ENCODE measurements at regions not wholly inside any gene's neighbourhood (a gene's known extent, or its start where the extent isn't known, plus 50 kb on each side); places are given as distances from the start of the nearest gene placed in this dataset.
"Not testable (repeated sequence)": the region's sequence is repeated elsewhere in the genome, so short reads cannot be mapped to it uniquely, and the experiment has no call there.

DNA sequence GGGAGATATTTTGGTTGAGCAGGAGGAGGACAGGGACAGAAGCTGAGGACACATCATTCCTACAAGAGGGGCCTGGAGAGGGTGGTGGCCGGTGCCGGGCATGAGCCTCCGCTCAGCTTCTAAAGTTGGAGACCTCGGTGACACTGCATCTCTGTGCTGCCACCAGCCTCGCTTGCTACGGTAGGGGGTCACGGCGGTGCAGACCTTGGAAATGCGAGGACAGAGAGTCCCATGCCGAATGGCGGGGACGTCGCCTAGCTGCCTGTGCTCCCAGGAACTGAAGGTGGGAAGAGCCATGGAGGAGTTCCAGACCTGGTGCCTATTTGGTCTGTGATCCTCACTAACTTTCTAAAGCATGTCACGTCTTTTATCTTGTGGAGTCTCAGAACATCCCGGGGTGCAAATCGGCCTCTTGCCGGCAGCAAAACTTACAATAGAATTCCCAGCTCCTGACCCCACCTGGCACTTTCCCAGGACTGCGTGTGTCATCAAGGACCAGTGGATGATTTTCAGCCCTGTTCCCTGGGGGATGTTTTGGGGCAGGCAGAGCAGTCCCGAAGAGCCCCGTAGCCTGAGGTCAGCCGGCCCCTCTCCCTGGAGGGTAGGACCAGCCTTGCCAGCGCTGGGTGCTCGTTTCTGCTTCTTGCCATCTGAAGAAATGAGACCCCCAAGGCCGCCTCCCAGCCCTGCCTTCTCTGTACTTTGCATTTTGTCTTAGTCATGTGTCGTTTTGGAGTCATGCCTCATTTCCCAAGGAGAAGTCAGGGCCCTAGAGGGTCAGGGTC is 205.8 kb upstream of the SHH start:
- no peak for DNase-seq (ENCODE audit: low read depth in 3 of 3)

DNA sequence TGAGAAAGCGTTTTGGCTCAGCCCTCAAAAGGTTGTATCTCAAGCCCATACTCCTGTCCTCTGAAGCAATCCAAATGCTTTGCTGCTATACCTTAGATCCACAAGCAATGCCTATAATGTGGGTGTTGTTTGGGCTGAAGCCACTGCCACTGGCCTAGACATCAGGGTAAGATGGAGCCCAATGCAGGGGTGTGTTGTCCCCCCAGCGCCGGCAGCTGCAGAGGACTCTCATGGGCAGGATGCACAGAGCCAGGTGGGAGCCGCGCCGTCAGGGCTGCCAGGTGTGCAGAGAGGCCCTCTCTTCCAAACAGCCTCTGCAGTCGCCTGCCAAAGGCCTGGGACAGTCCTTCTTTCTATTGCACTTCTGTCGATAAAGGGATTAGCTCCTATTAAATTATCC is 205.2 kb upstream of the SHH start:
- no peak for DNase-seq (ENCODE audit: low read depth in 3 of 3)

DNA sequence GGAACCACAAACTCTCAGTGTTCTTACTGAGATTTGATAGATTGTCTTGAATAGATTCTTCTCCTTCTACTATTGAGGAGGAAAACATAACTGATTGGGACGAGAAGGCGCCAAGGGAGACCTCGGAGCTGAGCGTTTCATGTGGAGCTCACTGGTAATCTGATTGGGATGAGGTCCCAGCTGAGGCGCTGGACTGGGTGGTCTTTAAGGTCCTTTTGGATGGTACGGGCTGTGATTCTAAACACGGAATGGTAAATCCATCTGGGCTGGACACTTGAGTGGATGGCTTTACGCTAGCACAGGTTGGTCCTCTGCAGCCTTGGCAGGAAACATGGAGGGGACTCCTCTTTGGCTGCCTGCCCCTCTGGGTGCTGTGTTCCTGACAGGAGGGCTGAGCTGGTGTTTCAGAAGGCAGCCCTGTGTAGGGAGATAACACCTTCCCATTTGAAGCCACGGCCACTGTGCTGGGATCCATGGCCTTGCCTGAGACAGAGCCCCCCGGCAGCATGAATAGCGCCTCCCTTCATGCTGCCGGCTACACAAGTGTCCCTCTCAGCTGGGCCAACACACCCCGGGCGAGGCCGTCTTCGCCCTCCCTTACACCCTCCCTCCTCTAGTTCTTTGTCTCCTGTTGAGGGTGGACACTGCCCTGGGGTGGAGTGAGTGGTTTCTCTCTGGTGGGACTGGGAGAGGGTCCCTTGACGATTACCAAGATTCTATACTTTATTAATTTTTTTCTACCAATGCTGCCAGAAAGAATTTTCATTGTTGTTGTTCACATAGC is 203.2 kb upstream of the SHH start:
- DNase-seq (ENCODE audit: low read depth in 3 of 3), result no peak

DNA sequence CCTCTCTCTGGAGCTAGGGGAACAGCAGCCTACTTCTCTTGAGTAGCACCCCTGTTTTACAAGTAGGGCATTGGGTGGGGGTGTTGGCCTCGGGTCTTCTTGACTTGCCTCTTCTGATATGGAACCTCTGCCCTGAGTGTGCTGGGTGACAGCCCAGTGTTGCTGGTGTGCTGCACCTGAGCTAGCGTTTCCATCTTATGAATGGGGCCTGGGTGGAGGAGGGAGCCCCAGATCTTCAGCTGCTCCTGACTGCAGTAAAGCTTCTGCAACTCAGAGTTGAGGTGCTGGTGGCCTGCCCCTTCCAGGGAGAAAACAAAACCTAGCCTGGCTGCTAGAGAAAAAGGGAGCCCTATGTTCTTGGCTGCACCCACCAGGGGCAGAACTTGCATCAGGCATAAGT is 202.5 kb upstream of the SHH start:
- DNase-seq (ENCODE audit: low read depth in 3 of 3), result no peak

DNA sequence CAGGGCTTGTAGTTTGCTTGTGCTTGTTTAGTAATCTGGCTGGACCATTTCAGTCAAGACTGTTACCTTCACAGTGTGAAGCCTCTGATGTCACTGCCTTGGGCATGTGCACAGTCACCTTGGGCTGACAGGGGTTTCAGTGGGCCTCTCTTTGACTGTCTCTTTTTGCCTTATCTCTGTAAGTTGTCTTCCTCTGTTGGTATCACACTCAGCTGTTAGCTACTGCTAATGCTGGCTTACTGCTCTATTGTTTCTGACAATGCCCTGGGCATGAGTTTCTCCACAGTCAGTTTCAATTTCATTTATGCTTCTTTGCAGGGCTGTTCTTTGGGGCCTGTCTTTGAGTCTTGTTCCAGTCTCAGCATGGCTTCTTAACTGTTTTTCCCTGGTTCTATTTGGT is 201.9 kb upstream of the SHH start:
- DNase-seq (ENCODE audit: low read depth in 3 of 3), result no peak

DNA sequence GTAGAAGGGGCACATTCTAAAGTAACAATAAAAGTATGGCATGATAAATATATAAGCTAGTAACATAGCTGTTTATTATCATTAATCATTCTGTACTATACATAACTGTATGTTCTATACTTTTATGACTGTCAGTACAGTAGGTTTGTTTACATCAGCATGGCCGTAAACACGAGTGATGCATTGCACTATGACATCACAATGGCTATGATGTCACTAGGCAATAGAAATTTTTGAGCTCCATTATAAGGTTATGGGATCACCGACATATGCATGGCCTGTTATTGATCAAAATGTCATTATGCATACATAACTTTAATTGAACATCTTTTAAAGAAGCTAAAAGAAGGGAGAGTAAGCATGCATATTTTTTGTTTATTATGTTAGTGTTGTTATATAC is 200.1 kb upstream of the SHH start:
- DNase-seq (ENCODE audit: low read depth in 3 of 3), result no peak

DNA sequence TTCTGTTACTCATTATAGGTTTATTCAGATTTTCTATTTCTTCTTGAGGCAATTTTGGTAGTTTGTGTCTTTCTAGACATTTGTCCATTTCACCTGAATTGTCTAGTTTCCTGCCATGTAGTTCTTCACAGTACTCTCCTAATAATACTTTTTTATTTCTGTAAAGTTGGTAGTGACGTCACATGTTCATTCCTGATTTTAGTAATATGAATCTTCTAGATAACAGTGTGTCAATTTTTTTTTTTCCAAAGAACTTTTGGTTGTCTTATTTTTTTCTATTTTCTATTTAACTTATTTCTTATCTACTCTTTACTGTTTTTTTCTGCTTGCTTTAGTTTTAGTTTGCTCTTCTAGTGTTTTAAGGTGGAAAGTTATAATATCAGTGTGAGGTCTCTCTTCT is 197.3 kb upstream of the SHH start:
- DNase-seq (ENCODE audit: low read depth in 3 of 3), result no peak

DNA sequence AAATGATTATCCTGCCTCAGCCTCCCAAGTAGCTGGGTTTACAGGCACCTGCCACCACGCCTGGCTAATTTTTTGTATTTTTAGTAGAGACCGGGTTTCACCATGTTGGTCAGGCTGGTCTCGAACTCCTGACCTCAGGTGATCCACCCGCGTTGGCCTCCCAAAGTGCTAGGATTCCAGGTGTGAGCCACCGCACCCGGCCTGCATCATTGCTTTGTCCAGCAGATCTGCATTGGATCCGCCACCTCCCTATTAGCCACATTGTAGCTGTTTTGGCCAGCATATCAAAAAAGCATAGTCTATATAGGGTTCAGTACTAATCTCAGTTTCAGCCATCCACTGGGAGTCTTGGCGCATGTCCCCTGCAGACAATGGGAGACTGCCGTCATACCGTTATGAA is 194.6 kb upstream of the SHH start:
- not testable (repeated sequence) for DNase-seq (ENCODE audit: low read depth in 3 of 3)

DNA sequence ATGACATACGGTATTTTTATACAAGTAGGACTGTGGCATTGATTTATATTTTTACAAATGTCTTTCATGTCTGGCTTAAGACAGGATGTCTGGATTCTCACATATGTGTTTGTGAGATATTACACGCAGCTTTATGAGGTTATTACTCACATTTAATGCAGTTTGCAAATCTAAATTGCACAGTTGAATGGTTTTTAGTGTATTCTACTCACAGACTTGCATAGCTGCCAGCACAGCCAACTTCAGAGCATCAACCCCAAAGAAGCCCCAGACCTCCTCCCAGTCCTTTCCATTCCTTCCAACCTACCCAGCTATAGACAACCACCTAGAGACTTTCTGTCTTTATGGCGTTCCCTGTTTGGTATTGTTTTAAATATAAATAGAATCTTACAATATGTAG is 193.8 kb upstream of the SHH start:
- DNase-seq (ENCODE audit: low read depth in 3 of 3), result no peak

DNA sequence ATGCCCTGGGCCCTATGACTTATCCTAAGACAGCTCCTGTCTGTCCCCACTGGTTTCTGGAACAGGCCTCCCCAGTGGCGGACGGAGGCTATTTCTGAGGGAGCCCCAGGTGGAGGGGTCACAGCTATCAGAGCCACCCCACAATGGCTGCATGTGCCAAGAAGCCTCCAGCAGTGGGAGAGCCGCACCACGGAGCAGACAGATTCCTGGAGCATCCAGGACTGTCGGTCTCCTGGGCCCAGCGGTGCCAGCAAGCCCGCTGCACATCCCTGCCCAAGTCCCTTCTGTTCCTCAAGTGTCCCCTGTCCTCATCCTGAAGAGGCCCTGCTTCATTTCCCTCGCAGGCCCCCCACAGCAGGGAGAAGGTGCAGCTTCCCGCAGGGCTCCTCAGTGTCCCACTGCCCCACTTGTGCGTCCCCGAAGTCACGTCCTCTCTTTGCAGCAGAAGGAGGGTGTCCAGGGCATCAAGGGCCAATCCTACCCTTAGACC is 193.0 kb upstream of the SHH start:
- no peak for DNase-seq (ENCODE audit: low read depth in 3 of 3)

DNA sequence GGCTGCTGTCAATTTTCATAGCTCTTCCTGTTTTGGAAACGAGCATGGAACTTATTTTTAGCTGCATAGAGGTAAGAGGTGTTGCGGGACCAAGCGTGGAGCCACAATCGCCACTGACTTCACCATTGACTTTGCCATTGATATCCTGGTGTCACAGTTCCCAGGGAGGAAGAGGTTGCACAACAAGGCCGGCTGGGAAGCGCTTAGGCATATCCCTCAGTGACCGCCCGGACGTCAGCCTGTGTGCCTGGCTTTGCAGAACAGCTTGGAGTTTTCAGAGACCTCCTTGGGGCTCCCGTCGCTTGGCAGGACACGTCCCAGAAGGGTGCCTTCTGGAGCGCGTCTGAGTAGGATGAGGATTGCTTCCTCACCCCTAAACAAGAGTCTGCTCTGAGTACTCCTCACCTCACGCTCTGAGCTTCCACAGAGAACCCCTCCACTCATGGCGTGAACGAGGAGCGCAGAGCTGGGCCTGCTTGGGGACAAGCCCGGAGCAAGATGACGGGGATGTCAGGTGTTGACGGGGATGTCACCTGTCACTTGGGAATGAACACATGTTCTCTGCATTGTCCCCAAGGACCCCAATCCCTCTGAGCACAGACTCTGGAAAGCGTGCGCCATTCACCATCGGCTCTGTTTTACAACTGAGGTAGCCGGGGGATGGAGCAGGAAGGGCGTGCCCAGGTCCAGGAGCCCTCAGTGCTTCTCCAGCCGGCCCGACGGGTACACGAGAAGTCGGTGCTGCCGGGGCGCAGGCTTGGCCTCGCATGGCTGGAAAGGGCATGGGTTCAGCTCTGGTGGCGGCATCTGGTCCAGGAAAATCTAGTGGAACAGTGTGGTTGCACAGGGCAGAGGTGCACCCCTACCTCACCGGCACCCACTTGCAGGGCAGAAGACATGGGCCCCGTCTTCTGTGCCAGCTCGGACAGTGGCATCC is 192.3 kb upstream of the SHH start:
- no peak for DNase-seq (ENCODE audit: low read depth in 3 of 3)

DNA sequence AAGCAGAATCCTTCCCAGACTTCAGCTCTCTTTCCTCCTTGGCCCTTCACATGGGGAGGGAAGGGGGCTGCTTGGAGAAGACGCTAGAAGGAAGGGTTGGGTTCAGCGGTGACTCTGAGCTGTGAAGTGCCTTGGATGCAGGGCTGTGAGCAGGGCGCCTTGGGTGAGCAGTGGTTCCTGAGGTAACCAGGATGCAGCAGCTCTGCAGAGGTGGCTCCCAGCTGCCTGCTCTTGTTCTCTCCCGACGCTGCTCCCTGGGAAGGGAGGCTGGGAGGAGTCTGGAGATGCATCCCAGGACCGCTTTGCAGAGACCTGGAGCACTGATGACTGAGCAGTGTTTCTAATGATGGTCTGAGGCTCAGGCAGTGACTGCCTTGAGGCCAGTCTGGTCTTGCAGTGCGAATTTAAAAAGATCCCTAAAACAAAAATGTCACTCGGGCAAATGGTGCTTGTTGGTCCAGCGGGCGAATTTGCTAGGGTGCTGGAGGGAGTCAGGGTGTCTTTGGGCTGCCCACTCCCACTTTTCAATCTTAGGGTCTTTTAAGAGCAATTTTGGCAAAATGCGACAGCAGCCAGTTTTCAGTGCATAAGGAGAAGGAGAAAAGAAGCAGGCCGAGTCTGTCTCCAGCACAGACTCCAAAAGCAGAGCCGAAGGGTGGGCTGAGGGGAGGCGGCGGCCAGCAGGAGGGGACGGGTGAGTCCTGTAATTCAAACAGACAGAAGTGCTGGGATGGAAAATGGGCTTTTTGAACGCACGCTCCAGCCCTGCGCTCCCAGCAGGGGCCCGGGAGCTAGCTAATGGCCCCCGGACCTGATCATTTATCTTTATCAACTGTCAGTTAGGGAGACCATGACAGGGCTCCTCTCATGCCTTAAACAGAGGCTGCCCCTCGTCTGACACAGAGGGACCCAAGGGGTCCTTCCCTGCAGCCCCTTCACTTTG is 191.2 kb upstream of the SHH start:
- DNase-seq (ENCODE audit: low read depth in 3 of 3), result no peak

DNA sequence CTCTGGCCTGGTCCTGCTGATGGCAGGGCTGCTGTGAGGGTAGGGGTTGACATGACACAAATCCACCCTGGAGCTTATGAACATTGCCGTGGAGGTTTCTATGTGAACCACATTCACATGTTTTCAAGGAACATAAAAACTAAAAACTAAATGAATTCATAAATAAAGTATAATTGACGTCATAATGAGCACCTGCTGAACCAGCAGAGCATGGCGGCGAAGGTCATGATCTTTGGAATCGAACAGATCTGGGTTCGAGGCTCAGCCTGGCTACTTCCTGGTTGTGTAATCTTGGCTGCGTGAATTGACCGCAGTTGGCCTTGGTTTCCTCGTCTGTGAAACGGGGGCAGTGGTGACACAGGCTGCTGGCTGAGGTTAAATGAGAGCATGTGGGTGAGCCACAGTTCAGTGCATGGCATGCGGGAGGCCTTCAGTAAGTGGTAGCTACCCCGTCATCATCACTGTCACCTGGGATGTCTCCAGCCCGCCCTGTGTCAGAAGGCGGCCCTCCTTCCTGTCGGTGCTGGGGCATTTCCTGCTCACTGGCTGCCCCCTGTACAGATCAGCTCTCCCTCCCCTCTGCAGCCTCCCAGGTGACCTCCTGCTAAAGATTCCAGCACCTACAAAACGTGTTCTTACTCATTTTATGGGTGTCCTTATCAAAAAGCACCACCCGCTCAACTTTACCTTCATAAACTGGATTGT is 190.3 kb upstream of the SHH start:
- DNase-seq (ENCODE audit: low read depth in 3 of 3), result no peak

DNA sequence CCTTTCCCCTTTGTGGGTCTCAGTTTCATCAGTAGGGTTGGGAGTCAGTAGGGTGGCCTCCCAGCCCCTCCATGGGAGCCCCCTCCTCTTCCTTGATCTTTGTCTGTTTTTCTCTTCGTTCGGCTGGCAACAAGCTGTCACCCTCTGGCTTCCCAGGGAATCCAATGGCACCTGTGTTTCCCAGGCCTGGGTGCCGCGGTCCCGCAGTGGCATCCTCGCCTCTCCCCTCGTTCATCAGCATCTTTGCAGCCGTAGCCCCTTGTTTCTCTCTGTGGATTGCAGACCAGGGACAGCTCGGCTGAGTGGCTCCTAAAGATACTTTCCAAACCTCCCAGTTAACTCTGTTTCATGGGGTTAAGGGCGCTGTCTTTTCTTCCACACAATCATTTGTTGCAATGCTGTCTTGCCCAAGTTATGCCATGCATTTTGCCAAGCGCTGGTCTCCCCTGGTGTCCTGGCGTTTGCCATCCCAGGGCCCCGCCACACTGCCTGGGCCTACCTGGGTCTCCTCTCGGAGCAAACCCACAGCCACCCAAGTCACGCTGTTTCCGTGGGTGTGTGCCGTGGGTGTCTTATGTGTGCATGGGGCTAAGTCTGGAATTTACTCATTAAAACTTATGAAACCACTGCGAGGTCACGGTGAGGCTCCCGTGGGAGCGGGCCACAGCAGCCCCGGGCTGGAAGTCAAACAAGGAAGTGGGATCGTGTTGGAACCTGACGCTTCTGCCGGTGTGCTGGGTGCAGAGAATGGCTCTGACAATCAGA is 189.4 kb upstream of the SHH start:
- DNase-seq (ENCODE audit: low read depth in 3 of 3), result no peak

DNA sequence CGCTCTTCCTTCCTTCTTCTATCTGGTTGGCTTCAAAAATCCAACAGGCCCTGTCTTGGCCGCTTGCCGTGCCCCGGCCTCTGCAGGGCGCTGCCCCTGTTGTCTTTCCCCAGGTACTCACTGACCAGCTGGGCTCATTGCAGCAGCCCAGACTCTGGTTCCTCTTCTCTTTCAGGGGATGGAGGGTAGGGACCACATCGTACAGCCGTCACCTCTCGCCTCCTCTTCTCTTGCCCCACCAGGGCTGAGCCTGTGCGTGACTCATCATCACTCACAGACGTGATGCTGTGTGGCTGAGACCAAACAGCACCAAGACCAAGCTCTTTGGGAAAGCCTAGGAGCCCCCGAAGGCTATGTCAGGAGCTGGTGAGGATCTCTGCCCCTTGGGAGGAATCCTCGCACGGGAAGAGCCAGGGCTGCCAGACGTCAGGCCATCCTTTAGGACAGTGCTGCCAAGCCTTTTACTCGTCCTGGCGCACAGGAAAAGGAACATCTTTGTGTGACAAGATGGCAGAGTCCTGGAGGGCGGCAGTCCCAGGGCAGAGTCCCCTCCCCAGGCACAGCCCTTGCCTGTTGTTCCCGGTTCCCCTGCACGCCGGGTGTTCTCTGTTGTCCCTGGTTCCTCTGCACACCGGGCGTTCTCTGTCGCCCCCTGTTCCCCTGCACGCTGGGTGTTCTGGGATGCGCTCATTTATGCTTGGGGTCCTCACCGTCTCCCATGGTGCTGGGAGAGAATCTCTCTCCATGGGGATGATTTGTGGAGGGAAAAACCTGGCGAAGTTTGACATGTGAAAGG is 188.5 kb upstream of the SHH start:
- no peak for DNase-seq (ENCODE audit: low read depth in 3 of 3)

DNA sequence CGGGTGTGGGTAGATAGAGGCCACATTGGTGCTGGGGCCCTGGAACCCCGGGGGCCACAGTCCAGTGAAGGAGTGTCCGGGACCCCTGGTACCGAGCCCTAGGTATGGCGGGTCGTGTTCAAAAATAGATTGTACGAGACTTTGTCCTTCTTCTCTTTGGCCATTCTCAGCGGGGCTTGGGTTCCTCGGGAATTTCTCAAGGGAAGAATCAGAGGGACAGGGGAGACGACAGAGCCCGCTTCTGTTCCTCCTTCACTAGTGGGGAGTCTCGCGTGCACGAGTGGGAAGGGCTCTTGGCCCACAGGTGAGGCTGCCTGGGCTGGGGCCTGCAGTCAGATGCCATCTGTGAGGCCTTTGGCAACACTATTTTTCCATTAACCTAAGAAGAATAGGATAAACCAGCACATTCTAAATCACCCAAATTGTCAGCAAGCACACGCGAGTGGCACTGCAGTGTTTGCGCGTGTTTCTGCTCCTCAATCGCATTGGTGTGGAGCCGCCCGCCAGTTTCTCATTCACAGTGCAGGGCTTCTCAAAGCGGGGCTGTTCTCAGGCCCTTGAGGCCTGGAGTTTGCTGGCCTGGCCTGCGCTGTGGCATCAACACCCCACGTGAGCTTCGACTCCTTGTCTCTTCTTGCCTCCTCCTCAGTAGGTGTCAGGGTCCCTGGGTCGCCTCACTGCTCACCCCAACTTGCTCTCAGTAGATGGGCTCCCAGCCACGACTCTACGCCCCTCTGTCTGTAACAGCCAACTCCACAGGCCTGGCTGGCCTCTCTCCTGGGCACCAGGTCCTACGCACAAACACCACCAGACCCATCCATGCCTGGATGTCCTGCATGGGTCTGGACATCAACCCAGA is 187.6 kb upstream of the SHH start:
- DNase-seq (ENCODE audit: low read depth in 3 of 3), result no peak

DNA sequence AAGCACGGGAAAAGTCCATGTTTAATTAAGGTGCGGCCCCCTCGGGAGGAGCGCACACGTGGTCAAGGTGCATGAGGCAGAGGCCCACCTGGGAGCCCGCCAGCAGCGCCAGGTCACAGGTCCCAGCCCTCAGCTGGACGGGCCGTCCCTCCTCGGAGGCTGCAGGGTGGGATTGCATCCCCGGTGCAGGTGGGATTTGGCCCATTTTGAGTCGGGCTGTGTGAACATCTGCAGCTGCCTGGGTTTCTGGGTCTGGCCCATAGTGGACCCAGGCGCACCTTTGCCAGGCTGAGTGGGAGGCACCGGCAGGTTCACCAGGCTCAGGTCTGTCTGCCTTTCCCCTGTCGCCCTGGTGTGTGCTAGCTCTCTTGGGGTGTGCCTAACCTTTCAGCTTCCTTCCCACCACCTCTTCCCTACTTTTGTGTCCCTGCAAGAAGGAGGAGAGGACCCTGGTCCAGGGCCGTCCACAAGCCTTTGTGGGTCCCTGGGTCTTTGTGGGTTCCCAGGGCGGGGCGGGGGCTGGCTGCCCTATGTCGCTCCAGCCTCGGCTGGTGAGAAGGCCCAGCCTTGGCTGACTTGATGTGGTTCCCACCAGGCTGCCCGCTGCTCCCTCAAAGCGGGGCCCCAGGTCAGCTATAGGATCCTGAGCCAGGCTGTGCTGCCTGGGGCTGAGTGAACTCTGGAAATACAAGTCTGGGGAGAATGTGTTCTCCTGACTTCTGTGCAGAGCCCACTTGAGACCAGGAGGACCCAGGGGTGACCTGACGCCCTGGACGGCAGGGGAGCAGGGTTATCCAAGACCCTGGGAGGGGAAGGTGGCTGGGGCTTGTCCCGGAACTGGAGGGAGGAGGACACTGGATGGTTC is 186.7 kb upstream of the SHH start:
- DNase-seq (ENCODE audit: low read depth in 3 of 3), result no peak

Data from stimulated activated CD4-positive, alpha-beta T cell treated with anti-CD3 and anti-CD28 coated beads, TNF-alpha, amount 100 ng/mL, for 24 hours (primary cell).